ENCODE measurements at regions not wholly inside any gene's neighbourhood (a gene's known extent, or its start where the extent isn't known, plus 50 kb on each side); places are given as distances from the start of the nearest gene placed in this dataset.

- no peak for TF ChIP-seq E2F6 (IDR thresholded peaks at IDR 0.05; ENCODE audit: borderline replicate concordance, low read depth)
- TF ChIP-seq RNF2 (IDR thresholded peaks at IDR 0.05; ENCODE audit: borderline replicate concordance, low read depth): no peak
- TF ChIP-seq CTCF (IDR thresholded peaks at IDR 0.05): no peak
- TF ChIP-seq REST (IDR thresholded peaks at IDR 0.05): no peak
Observed at GRCh38 chr21:43311301-43311817, 115.6 kb downstream of the SIK1 start.
